OCI-LY1 (cell line): ENCODE measurements at regions not wholly inside any gene's neighbourhood (a gene's known extent, or its start where the extent isn't known, plus 50 kb on each side); places are given as distances from the start of the nearest gene placed in this dataset.

Source experiments
- CTCF ChIP-seq: fragments of 200-600 bp; sonication (generic), shearing (Covaris generic); IDR thresholded peaks from 2 replicates; pipeline ENCODE4 v1.5.1; 2017; ENCODE audit warnings: mild to moderate bottlenecking, antibody characterized with exemption, low read length, moderate library complexity, mixed read lengths
- EZH2 ChIP-seq: fragments of 200-600 bp; sonication (generic), shearing (Covaris generic); IDR thresholded peaks from 2 replicates; pipeline ENCODE4 v1.8.0; 2017; ENCODE audit warnings: borderline replicate concordance, mixed run types, mild to moderate bottlenecking, antibody characterized with exemption, low read length, moderate library complexity, mixed read lengths

GRCh38 chr15:56837273-56837672, 81.2 kb upstream of the TCF12 start:
- TF ChIP-seq CTCF, result no peak
- TF ChIP-seq EZH2, result no peak
